ENCODE measurements at regions not wholly inside any gene's neighbourhood (a gene's known extent, or its start where the extent isn't known, plus 50 kb on each side); places are given as distances from the start of the nearest gene placed in this dataset.
"Not testable (repeated sequence)": the region's sequence is repeated elsewhere in the genome, so short reads cannot be mapped to it uniquely, and the experiment has no call there.

DNA sequence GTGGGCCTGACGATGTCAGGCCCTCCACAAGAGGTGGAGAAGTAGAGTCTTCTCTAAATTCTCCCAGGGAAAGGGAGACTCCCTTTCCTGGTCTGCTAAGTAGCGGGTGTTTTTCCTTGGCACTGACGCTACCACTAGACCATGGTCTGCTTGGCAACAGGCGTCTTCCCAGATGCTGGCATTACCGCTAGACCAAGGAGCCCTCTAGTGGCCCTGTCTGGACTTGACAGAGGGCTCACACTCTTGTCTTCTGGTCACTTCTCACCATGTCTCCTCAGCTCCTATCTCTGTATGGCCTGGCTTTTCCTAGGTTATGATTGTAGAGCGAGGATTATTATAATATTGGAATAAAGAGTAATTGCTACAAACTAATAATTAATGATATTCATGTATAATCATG lies 51.1 kb upstream of the RASSF6 start:
- DNase-seq (ENCODE audit: low read depth in 3 of 3, low spot score in 2 of 3) = not testable (repeated sequence)

DNA sequence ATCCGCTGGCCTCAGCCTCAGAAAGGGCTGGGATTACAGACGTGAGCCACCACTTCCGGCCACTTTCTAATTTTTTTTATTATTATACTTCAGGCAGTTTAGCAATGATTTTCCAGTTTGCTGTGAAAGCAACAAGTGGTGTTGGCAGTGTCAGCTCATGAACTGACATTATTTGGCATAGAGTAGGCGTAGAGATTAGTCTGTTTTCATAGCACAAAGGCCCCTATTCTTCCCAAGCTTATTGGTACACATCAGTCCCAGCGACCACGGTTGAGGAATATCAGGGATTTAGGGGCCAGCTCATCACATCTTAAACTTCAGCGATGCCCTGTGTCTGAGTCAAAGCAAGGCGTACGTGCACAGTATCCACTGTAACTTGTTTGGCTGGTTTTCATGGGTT lies 53.0 kb upstream of the RASSF6 start:
- DNase-seq (ENCODE audit: low read depth in 3 of 3, low spot score in 2 of 3) = no peak

DNA sequence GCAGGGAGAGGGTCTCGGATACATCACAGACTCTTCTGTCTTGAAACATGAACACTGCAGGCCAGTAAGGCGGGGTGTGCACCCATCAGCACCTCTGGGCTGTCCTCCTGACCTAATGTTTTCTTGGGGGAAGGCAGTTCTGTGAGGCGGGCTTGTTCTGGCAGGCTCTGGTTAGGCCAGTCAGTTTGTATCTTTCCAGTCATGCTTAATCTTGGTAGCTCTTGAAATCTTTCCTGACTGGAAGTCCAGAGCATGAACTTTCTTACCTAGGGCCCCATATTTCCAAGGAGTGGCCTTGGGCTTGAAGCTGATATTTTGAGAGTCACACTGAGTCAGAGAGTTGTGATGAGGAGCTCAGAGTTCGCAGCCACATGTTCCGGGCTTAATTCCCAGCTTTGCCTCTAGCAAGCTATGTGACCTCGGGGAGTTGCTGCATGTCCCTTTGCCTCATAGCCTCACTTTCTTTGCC lies 54.2 kb upstream of the RASSF6 start:
- no peak for DNase-seq (ENCODE audit: low read depth in 3 of 3, low spot score in 2 of 3)

DNA sequence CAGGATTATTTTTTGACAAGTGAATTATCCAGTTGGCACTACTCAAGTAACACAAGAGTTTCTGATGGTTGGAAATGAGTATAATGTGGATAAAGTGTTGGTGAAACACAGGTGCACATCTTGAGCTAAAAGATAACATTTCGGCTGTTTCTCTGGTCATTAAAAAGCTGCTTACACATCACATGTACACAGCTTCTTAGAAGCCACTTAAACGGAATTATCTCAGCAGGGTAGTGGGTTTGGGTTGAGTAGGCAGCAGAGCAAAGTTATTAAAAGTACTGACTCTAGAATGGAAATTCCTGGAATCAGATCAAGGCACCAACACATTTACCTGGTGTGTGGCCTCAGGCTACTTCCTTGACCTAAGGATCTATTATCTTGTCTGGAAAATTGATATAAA lies 55.4 kb upstream of the RASSF6 start:
- DNase-seq (ENCODE audit: low read depth in 3 of 3, low spot score in 2 of 3) = no peak

DNA sequence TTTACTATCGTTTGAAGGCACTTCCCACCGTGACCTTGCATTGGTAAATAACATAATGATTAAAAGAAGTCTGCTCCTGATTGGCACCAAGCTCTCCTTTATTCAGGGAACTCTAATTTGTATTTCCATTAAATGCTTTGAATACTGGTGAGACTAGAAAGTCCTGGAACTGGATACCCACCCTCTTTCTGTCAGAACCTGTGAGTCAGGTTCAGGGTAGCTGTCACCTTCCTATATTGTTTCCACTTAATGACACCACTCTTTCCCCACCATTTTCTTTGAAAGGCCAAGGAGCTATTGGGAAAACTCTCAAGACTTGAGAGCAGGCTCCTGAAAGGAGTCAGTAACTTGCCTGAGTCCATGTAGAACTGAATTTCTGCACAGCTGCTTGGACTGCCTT lies 55.9 kb upstream of the RASSF6 start:
- DNase-seq (ENCODE audit: low read depth in 3 of 3, low spot score in 2 of 3) = no peak

DNA sequence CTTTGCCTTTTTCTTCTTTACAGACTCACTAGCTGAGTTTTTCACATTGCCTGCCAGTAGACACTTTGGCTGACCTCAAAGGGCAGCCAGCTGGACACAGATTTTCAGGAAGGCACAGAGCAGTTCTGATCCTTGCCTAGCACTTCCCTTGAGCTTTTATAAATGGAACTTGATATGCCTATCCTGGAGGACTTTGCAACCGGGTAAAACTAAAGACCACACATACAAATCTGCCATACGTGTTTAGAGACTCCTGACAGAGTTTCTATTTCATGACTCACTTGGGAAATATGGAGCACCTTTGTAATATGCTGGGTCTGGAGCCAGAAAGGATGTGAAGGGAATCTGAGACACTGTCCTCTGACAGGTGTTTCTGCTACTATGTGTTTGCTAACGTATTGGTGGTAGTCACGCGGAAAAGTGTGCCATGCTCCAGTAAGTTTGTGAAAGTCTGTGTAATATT lies 56.7 kb upstream of the RASSF6 start:
- DNase-seq (ENCODE audit: low read depth in 3 of 3, low spot score in 2 of 3) = peak in 1 of 3 donors; percentile 36

DNA sequence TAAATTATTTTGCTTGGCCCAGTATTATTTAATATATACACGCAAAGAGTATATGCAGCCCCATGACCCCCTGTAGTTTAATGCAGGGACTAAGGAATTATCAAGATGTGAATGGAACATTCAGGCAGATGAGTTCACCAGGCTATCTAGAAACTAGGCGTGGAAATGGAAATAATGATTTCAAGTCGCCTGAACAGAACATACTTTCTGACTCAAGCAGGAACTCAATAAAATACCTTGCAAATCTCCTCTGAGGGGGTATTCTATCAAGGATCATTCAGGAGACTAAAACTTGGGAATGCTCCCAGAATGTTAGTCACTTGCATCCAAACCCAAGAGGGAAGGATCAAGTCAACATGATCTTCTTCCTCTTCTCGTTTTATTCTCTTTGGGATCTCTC lies 59.6 kb upstream of the RASSF6 start:
- DNase-seq (ENCODE audit: low read depth in 3 of 3, low spot score in 2 of 3) = no peak

DNA sequence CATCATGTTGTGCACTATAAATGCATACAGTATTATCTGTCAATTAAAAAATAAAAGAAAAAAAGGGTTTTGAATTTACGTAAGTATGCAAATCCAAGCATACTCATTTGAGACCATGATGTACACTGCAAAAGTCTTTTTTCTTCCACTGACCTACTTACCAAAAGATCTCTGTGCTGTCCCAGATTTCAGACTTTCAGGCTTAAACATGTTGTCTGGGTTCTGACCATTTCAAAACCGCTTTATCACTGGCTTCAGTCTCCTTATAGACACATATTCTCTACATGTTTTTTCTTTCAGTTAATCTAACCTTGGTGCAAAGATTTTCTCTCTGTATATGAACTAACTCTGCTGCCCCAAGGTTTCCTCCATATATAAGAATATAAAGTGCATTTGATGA lies 58.6 kb upstream of the CXCL8 start:
- DNase-seq (ENCODE audit: low read depth in 3 of 3, low spot score in 2 of 3) = no peak

DNA sequence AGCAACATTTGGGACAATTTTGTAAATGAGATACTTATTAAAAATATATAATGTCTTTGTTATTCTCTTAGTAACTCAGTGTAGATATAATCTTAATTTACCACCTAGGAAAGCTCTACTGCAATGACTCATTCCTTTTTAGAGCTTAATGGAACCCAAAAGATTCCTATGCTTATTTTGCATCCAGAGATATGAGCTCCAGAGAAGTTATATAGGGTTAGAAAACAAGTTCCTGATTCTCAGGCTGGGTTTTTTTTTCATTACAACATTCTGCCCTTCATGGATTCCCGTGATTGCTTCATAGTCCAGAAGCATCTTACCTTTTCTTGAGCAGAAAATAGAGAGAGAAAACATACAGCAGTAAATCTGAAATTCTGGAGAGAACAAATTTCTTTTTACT lies 57.9 kb upstream of the CXCL8 start:
- DNase-seq (ENCODE audit: low read depth in 3 of 3, low spot score in 2 of 3) = no peak

DNA sequence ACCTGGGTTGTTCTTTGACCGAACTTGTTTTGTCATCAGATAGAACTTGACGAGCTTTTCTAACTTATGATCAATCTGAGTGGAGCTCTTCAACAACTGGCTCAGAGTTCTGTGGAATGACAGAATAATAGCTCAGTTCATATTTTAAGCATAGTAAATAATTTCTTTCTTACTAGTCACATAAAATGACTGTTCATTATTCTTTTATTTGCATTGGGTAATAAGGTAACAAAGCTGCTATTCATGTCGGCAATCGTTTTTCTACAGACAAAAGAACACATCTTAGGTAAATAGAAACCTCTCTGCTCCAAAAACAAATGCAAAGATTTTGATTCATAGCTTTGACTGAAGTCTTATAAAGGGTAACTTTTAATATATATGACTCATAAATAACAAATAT lies 57.3 kb upstream of the CXCL8 start:
- no peak for DNase-seq (ENCODE audit: low read depth in 3 of 3, low spot score in 2 of 3)

DNA sequence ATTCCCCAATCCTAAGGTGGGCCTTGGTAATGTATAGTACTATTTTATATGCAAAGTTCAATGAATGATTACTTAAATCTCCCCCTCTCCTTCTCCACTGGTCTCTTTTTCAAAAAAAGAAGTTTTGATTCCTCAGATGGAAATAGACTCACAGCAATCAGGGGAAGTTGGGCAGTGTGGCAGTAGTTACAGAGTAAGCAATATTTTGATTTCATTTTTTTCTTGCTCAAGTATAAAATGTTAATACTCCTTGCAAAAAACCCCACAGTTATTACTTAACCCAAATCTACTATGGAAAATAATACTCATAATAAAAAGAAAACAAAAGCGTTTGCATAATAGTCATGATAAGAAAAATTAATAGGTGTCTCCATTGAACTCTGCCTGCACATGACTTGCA lies 56.9 kb upstream of the CXCL8 start:
- no peak for DNase-seq (ENCODE audit: low read depth in 3 of 3, low spot score in 2 of 3)

DNA sequence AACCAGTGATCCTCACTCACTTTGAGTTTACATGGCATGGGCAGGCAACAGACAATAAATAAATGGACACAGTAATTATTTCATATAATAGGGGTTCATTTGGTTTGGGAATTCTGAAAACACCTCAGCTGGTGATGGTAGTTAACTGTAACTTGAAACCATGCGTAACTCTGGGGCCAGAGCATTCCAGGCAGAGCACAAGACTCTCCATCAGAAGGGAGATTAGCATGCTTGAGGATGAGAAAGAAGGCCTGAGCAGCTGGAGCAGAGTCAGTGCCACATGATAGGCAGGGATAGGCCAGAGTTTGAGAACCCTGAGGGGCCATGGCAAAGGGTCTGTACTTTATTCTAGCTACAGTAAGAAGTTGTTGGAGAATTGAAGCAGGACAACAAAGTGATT lies 56.3 kb upstream of the CXCL8 start:
- no peak for DNase-seq (ENCODE audit: low read depth in 3 of 3, low spot score in 2 of 3)

DNA sequence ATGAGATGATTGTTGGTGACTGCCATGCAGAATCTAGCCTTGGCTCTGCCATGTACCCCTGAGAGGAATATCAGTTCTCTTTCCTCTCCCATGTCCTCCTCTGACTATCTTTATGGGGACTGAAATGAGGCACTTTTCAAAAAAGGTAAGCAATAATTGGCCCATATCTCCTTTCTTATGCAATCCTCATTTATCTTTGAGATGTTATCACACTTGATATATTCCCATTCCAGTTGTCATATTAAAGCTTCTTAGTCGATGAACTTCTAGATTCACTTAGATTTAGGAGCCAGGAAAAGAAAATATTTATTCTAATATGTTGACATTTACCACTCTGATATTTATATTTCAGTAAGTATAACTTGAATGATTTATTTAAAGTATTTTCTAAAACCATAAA lies 55.3 kb upstream of the CXCL8 start:
- no peak for DNase-seq (ENCODE audit: low read depth in 3 of 3, low spot score in 2 of 3)

DNA sequence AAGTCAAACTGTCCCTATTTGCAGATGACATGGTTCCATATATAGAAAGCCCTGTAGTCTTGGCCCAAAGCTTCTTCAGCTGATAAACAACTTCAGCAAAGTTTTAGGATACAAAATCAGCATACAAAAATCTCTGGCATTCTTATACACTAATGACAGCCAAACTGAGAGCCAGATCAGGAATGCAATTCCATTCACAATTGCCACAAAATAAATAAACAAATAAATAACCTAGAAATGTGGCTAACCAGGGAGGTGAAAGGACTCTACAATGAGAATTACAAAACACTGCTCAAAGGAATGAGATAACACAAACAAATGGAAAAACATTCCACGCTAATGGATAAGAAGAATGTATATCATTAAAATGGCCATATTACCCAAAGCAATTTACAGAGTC lies 52.9 kb upstream of the CXCL8 start:
- no peak for DNase-seq (ENCODE audit: low read depth in 3 of 3, low spot score in 2 of 3)

DNA sequence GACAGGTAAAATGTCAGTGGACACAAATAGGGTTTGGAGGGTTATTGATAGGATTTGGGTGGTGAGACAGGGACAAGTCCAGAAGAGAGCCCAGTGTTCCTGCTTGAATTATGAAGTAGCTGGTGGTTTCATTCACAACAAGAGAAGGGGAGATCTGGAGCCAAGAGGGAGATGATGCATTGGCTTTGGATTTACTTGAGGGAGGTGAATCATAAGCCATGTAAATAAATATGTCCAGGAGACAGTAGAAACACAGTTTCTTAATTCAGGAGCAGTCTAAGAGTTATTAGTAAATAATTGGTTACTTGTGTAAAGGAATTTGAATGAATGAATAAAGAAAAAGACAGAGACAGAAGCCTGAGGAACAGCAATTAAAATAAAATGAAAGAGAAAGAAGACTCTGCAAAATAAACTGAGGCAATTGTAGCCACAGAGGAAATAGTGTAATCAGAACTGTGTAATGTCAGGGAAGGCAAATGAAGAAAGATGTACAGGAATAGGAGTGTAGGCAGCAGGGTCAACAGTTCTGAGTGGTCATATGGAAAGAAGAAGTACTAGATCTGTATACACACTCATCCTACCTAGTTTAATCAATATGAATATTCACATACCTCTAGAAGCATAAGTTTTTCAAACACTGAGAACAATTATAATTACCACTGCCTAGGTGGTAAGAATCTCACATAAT lies 50.2 kb upstream of the CXCL8 start:
- DNase-seq (ENCODE audit: low read depth in 3 of 3, low spot score in 2 of 3) = no peak
